HG03442 (cell line): ENCODE measurements at regions not wholly inside any gene's neighbourhood (a gene's known extent, or its start where the extent isn't known, plus 50 kb on each side); places are given as distances from the start of the nearest gene placed in this dataset.
"Not testable (repeated sequence)": the region's sequence is repeated elsewhere in the genome, so short reads cannot be mapped to it uniquely, and the experiment has no call there.

Experiments used
- ATAC-seq: cut with Tn5 transposase; IDR thresholded peaks from one replicate; pipeline ENCODE4 v1.9.1; 2021; ENCODE audit warnings: mild to moderate bottlenecking, moderate library complexity; ENCODE audit not compliant: unreplicated experiment

DNA sequence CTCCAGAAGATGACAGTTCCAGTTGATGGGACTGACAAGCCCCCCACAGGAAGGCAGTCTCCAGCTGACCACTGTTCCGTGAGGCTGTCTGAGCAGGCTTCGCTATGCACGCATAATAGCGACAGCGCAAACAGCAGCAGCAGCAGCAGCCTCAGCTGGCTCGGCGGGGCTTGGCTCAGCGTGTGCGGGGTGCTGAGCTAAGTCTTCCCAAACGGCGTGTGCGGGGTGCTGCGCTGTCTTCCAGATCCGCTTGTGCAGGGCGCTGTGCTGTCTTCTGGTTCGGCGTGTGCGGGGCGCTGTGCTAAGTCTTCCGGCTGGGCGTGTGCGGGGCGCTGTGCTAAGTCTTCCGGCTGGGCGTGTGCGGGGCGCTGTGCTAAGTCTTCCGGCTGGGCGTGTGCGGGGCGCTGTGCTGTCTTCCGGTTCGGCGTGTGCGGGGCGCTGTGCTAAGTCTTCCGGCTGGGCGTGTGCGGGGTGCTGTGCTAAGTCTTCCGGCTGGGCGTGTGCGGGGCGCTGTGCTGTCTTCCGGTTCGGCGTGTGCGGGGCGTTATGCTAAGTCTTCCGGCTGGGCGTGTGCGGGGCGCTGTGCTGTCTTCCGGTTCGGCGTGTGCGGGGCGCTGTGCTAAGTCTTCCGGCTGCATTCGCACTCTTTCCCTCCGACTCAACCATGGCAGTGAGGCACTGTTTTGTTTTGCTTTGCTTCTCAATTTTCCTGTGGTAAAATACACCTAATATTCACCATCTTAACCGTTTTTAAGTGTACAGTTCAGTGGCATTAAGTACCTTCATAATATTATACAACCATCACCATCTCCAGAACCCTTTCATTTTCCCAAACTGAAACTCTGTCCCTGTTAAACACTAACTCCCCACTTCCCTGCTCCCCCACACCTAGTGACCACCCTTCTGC lies 156.1 kb downstream of the BMP7 start:
- ATAC-seq = not testable (repeated sequence)

DNA sequence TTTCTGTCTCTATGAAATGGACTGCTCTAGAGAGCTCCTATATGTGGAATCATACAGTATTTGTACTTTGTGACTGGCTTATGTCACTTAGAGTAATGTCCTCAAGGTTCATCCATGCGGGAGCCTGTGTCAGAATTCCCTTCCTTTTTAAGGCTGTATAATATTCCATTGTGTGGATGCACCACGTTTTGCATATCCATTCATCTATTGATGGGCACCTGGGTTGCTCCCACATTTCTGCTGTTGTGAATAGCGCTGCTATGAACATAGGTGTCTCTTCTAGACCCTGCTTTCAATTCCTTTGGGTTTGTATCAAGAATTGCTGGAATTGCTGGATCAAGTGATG lies 155.4 kb downstream of the BMP7 start:
- no peak for ATAC-seq

DNA sequence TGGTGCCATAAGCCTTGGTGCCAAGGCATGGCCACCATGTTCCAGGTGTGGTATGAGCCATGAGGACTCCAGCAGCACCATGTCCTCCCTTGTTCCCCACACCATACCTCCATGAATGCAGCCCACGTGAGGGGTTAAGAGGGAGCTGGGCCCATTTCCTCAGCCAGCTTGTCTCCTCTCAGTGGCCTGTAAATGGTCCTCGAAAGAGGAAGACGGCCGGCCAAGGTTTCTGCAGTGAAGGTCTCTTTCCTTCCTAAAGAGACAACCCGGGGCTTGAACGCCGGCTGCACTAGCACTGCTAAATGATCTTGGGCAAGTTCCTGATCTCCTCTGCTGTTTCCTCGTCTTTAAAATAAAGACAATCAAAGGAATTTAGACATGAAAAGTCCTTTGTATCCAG lies 154.0 kb downstream of the BMP7 start:
- ATAC-seq = no peak

GRCh38 chr20:57114290-57115005 lies 152.0 kb downstream of the BMP7 start:
- ATAC-seq = no peak

DNA sequence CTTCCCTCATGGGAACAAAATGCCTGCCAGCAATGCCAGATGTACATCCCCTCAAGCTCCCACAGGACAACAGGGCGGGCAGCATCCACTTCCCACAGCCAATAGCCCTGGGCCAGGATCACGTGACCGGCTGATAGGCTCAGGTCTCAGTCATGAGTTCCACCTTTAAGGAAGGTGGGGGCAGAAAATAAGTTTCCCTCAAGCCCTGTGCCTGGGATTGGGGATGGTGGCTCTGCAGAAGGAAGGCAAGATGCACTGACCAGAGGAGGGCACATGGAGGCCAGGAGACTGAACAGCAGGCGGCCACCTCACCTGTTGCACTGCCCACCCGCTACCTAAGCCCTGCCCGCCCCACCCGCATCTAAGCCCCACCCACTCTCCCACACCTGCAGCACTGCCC lies 149.1 kb downstream of the BMP7 start:
- ATAC-seq = no peak

DNA sequence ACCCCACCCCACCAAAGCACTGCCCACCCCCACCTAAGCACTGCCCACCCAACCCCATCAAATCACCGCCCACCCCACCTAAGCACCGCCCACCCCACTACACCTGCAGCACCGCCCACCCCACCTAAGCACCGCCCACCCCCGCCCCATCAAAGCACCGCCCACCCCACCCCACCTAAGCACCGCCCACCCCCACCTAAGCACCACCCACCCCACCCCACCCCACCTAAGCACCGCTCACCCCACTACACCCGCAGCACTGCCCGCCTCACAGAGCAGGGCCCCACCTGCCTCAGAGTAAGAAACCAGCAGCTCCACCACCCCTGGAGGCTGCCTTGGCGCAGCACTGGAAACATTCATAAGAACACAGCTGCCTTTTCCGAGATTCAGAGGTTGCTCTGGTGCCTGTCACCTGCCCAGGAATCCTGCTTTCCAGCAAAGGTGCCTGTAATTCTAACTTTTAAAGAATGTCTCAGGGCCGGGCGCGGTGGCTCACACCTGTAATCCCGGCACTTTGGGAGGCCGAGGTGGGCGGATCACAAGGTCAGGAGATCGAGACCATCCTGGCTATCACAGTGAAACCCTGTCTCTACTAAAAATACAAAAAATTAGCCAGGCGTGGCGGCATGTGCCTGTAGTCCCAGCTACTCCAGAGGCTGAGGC lies 148.2 kb downstream of the BMP7 start:
- ATAC-seq = no peak
